ENCODE measurements at regions not wholly inside any gene's neighbourhood (a gene's known extent, or its start where the extent isn't known, plus 50 kb on each side); places are given as distances from the start of the nearest gene placed in this dataset.

DNA sequence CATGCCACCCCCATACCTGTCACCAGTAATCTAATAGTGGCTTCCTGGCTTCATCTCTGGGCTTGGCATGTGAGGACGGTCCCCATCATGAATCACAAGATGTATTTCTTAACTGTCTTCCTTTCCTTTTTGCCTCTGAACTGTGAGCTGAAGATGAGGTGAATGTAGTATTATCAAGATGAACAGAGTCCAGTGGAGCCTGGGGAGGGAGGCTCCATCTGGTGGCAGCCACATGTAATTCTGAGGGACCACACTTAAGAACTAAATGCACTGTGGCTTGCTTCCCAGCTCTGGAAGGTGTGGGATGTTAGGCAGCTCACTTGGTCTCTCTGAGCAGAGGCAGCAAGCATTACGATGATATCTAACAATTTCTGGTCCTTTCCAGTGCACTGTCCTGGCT lies 354.9 kb upstream of the ASIC2 start:
- Mint-ChIP-seq H3K9me3 (ENCODE audit: unreplicated experiment) (no peaks in the 10 kb centered on the region), H3K4me1 (ENCODE audit: unreplicated experiment) (no peaks in the 10 kb centered on the region), H3K4me3 (ENCODE audit: unreplicated experiment) (no peak overlapping the region), H3K27ac (ENCODE audit: unreplicated experiment) (no peak overlapping the region), H3K27me3 (ENCODE audit: unreplicated experiment) (no peaks in the 10 kb centered on the region), H3K36me3 (ENCODE audit: low read depth, unreplicated experiment) (no peaks in the 10 kb centered on the region)
- TF ChIP-seq, protein P1, sequence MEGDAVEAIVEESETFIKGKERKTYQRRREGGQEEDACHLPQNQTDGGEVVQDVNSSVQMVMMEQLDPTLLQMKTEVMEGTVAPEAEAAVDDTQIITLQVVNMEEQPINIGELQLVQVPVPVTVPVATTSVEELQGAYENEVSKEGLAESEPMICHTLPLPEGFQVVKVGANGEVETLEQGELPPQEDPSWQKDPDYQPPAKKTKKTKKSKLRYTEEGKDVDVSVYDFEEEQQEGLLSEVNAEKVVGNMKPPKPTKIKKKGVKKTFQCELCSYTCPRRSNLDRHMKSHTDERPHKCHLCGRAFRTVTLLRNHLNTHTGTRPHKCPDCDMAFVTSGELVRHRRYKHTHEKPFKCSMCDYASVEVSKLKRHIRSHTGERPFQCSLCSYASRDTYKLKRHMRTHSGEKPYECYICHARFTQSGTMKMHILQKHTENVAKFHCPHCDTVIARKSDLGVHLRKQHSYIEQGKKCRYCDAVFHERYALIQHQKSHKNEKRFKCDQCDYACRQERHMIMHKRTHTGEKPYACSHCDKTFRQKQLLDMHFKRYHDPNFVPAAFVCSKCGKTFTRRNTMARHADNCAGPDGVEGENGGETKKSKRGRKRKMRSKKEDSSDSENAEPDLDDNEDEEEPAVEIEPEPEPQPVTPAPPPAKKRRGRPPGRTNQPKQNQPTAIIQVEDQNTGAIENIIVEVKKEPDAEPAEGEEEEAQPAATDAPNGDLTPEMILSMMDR (IDR thresholded peaks at IDR 0.05; ENCODE audit: unreplicated experiment): peak; percentile 40
- DNase-seq (ENCODE audit: low spot score): peak; percentile 16

DNA sequence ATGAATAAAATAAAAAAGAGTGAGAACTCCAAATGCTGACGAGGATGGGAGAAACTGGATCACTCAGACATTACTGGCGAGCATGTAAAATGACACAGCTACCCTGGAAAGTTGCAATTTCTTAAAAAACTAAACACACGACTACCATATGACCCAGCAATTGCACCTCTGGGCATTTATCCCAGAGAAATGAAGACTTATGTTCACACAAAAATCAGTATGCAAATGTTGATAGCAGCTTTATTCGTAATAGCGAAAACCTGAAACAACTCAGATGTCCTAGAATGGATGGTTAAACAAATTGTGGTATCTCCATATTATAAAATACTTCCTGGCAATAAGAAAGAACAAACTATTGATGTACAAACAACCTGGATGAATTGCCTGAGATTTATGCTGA lies 357.2 kb upstream of the ASIC2 start:
- no peak overlapping the region for H3K27ac Mint-ChIP-seq (ENCODE audit: unreplicated experiment)
- H3K27me3 Mint-ChIP-seq (ENCODE audit: unreplicated experiment): peaks cover 1% of the 10 kb centered on the region
- no peaks in the 10 kb centered on the region for H3K9me3 Mint-ChIP-seq (ENCODE audit: unreplicated experiment)
- no peak for DNase-seq (ENCODE audit: low spot score)
- no peaks in the 10 kb centered on the region for H3K36me3 Mint-ChIP-seq (ENCODE audit: low read depth, unreplicated experiment)
- H3K4me3 Mint-ChIP-seq (ENCODE audit: unreplicated experiment): no peak overlapping the region
- TF ChIP-seq, protein P1 (IDR thresholded peaks at IDR 0.05; ENCODE audit: unreplicated experiment): no peak
- H3K4me1 Mint-ChIP-seq (ENCODE audit: unreplicated experiment): peaks cover 3% of the 10 kb centered on the region

DNA sequence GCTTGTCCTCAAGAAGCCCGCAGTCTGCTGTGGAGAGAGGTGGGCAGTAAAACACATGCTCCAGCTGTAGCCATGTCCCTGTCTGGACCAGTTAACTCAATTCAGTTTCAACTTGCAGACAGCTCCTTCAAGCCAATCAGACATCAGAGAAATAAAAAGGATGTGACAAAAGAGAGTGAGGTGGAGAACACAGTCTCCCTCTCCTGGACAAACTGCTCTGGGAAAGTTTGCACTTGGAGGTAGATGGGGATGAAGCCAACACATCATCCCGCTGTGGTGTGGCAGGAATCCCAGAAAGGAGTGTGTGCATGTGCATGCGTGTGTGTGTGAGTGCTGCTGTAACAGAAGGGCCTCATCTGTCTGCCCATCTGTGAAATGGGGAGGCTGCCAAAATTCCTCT lies 358.6 kb upstream of the ASIC2 start:
- TF ChIP-seq, protein P1 (IDR thresholded peaks at IDR 0.05; ENCODE audit: unreplicated experiment): no peak
- Mint-ChIP-seq H3K4me1 (ENCODE audit: unreplicated experiment) (peaks cover 3% of the 10 kb centered on the region), H3K9me3 (ENCODE audit: unreplicated experiment) (no peaks in the 10 kb centered on the region), H3K27ac (ENCODE audit: unreplicated experiment) (no peak overlapping the region), H3K36me3 (ENCODE audit: low read depth, unreplicated experiment) (no peaks in the 10 kb centered on the region), H3K27me3 (ENCODE audit: unreplicated experiment) (peaks cover 1% of the 10 kb centered on the region), H3K4me3 (ENCODE audit: unreplicated experiment) (no peak overlapping the region)
- DNase-seq (ENCODE audit: low spot score): no peak

DNA sequence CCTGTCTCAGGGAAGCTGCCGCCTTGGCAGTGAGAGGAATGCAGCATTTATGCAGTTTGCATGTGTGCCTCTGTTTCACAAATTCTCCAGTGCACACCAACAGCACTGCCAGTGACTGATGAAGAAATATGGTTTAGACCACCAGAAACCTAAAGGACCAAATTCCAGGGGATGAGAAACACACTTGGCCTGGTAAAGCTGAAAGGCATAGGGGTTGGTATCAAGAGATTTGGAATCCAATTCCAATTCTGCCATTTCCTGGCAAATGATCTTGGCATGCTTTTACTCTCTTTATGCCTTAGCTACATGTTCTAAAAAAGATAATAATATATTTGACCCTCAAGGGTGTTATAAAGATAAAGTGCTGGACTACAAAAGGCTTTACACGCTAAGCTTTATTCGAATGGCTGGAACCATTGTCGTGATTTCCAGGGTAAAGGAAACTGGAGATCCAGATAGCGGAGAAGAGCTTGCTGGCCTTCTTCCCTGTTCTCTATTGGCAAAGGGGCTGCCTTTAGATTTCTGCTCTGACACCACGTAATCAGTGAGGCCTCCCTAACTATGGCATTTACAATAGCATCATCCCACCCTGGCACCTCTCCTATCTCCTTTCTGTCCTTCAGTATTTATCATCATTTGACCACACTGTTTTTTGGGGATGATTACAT lies 359.8 kb upstream of the ASIC2 start:
- Mint-ChIP-seq H3K27me3 (ENCODE audit: unreplicated experiment) (peaks cover 1% of the 10 kb centered on the region), H3K36me3 (ENCODE audit: low read depth, unreplicated experiment) (no peaks in the 10 kb centered on the region), H3K4me1 (ENCODE audit: unreplicated experiment) (peaks cover 3% of the 10 kb centered on the region), H3K27ac (ENCODE audit: unreplicated experiment) (peak overlapping the region; percentile 22), H3K9me3 (ENCODE audit: unreplicated experiment) (no peaks in the 10 kb centered on the region), H3K4me3 (ENCODE audit: unreplicated experiment) (no peak overlapping the region)
- no peak for DNase-seq (ENCODE audit: low spot score)
- TF ChIP-seq, protein P1 (IDR thresholded peaks at IDR 0.05; ENCODE audit: unreplicated experiment): no peak

DNA sequence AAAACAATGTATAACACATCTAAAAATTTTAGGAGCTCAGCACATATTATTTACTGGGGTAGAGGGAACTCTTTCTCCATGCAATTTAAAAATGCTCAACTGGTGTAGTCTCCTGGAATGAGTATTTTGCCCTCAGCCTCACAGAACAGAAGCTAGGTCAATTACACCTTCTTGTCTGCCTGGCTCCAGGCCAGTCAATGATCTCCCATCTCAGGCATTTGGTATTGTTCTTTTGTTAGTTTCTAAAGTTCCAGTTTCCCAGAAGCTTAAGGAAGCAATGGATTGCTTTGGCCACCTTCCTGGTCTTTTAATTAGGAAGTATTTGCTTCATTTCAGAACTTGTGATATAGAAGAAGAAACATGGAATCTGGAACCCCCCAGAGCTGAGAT lies 360.3 kb upstream of the ASIC2 start:
- Mint-ChIP-seq H3K27ac (ENCODE audit: unreplicated experiment) (peak overlapping the region; percentile 22), H3K9me3 (ENCODE audit: unreplicated experiment) (no peaks in the 10 kb centered on the region), H3K4me3 (ENCODE audit: unreplicated experiment) (no peak overlapping the region), H3K27me3 (ENCODE audit: unreplicated experiment) (peaks cover 1% of the 10 kb centered on the region), H3K36me3 (ENCODE audit: low read depth, unreplicated experiment) (no peaks in the 10 kb centered on the region), H3K4me1 (ENCODE audit: unreplicated experiment) (peaks cover 3% of the 10 kb centered on the region)
- TF ChIP-seq, protein P1 (IDR thresholded peaks at IDR 0.05; ENCODE audit: unreplicated experiment): no peak
- DNase-seq (ENCODE audit: low spot score): no peak
